Stimulated activated CD4-positive, alpha-beta T cell treated with anti-CD3 and anti-CD28 coated beads, Interleukin-15, amount 100 ng/mL, for 48 hours (primary cell): ENCODE measurements at regions not wholly inside any gene's neighbourhood (a gene's known extent, or its start where the extent isn't known, plus 50 kb on each side); places are given as distances from the start of the nearest gene placed in this dataset.

Source experiments
- DNase-seq, 2 donors: peaks; one replicate each; pipeline ENCODE4 v3.0.0-alpha.2; 2020; ENCODE audit warnings: low read depth in 2 of 2

- no peak for DNase-seq
These were observed 265.8 kb upstream of the IRX4 start for GRCh38 chr5:2148312-2149194.

GRCh38 chr5:2147504-2148311 lies 265.0 kb upstream of the IRX4 start:
- no peak for DNase-seq

- DNase-seq, result no peak
These were observed 261.1 kb upstream of the IRX4 start for GRCh38 chr5:2143646-2144353.

- no peak for DNase-seq
These were observed 260.4 kb upstream of the IRX4 start for GRCh38 chr5:2143088-2143487.

- DNase-seq, result no peak
These were observed 259.8 kb upstream of the IRX4 start for GRCh38 chr5:2142456-2142954.

- DNase-seq, result no peak
These were observed 258.7 kb upstream of the IRX4 start for GRCh38 chr5:2141254-2142000.

GRCh38 chr5:2140501-2141175 lies 257.9 kb upstream of the IRX4 start:
- no peak for DNase-seq

GRCh38 chr5:2139478-2139877 lies 256.8 kb upstream of the IRX4 start:
- DNase-seq, result no peak

- DNase-seq, result no peak
These were observed 256.2 kb upstream of the IRX4 start for GRCh38 chr5:2138896-2139295.

GRCh38 chr5:2137444-2138050 lies 254.8 kb upstream of the IRX4 start:
- DNase-seq, result no peak

GRCh38 chr5:2136728-2137333 lies 254.1 kb upstream of the IRX4 start:
- DNase-seq, result no peak

GRCh38 chr5:2135833-2136232 lies 253.1 kb upstream of the IRX4 start:
- no peak for DNase-seq

- DNase-seq, result no peak
These were observed 252.6 kb upstream of the IRX4 start for GRCh38 chr5:2135354-2135753.

GRCh38 chr5:2134543-2135292 lies 252.0 kb upstream of the IRX4 start:
- no peak for DNase-seq

- no peak for DNase-seq
These were observed 251.2 kb upstream of the IRX4 start for GRCh38 chr5:2133936-2134335.

GRCh38 chr5:2133080-2133479 lies 250.4 kb upstream of the IRX4 start:
- DNase-seq, result no peak

- DNase-seq, result no peak
These were observed 249.7 kb upstream of the IRX4 start for GRCh38 chr5:2132497-2132847.

GRCh38 chr5:2131826-2132496 lies 249.2 kb upstream of the IRX4 start:
- no peak for DNase-seq

- DNase-seq, result no peak
These were observed 248.5 kb upstream of the IRX4 start for GRCh38 chr5:2131196-2131595.
